Spleen (tissue), 7 donors: ENCODE measurements at regions not wholly inside any gene's neighbourhood (a gene's known extent, or its start where the extent isn't known, plus 50 kb on each side); places are given as distances from the start of the nearest gene placed in this dataset.

Source experiments
- POLR2A ChIP-seq, 3 donors: fragments of 450-650 bp; IDR thresholded peaks; one replicate each; pipeline ENCODE4 v1.5.1; 2017; ENCODE audit warnings: antibody characterized with exemption in 3 of 3, mild to moderate bottlenecking in 1 of 3
- POLR2AphosphoS5 ChIP-seq, 3 donors: sonication (generic); formaldehyde crosslinking; IDR thresholded peaks; one replicate each; pipeline ENCODE4 v1.5.1; 2017; ENCODE audit warnings: antibody characterized with exemption in 3 of 3
- TF ChIP-seq, protein P1 (sequence below), 11 experiments: fragments of 200-600 bp in 7 of 11; fragments of 450-650 bp in 4 of 11; sonication (generic) in 4 of 11; IDR thresholded peaks in 8 of 11; conservative IDR thresholded peaks in 3 of 11; 1 replicate in 7 of 11; 2 replicates in 4 of 11; pipeline versions ENCODE4 v1.4.0 to v1.8.0; 2016 to 2021; ENCODE audit warnings: antibody characterized with exemption in 11 of 11, inconsistent platforms in 4 of 11, mild to moderate bottlenecking in 1 of 11
- donor health status: DM: no; HTN: no; CAD: no; lungs with moderate emphysema.
- donor health status: DM: no; HTN: no; CAD: no.
- donor health status: DM: no; HTN: no; CAD: no.

DNA sequence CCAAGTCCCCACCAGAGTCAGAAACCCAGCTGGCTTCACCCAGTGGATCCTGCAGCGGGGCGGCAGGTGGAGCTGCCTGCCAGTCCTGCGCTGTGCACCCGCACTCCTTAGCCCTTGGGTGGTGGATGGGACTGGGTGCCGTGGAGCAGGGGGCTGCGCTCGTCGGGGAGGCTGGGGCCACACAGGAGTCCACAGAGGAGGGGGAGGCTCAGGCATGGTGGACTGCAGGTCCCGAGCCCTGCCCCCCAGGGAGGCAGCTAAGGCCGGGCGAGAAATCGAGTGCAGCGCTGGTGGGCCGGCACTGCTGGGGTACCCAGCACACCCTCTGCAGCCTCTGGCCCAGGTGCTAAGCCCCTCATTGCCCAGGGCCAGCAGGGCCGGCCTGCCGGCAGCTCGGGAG is 144.6 kb upstream of the MGAT5 start:
- TF ChIP-seq, protein P1, sequence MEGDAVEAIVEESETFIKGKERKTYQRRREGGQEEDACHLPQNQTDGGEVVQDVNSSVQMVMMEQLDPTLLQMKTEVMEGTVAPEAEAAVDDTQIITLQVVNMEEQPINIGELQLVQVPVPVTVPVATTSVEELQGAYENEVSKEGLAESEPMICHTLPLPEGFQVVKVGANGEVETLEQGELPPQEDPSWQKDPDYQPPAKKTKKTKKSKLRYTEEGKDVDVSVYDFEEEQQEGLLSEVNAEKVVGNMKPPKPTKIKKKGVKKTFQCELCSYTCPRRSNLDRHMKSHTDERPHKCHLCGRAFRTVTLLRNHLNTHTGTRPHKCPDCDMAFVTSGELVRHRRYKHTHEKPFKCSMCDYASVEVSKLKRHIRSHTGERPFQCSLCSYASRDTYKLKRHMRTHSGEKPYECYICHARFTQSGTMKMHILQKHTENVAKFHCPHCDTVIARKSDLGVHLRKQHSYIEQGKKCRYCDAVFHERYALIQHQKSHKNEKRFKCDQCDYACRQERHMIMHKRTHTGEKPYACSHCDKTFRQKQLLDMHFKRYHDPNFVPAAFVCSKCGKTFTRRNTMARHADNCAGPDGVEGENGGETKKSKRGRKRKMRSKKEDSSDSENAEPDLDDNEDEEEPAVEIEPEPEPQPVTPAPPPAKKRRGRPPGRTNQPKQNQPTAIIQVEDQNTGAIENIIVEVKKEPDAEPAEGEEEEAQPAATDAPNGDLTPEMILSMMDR (IDR thresholded peaks at IDR 0.05 in 8 of 11, conservative IDR thresholded peaks at IDR 0.05 in 3 of 11), result no peak
- TF ChIP-seq POLR2A (IDR thresholded peaks at IDR 0.05) (no peak), POLR2AphosphoS5 (IDR thresholded peaks at IDR 0.05) (no peak)
